Thyroid gland (tissue), 4 donors: ENCODE measurements at regions not wholly inside any gene's neighbourhood (a gene's known extent, or its start where the extent isn't known, plus 50 kb on each side); places are given as distances from the start of the nearest gene placed in this dataset.
"Not testable (repeated sequence)": the region's sequence is repeated elsewhere in the genome, so short reads cannot be mapped to it uniquely, and the experiment has no call there.

Experiments used
- DNase-seq, 2 donors: peaks; one replicate each; pipeline ENCODE4 v3.0.0-alpha.2; 2019
- H3K27ac ChIP-seq, 3 donors: fragments of 200-600 bp; sonication (generic); 1 replicate in 2 of 3; 2 replicates in 1 of 3; pipeline ENCODE4 v1.5.1; 2016 to 2019; ENCODE audit warnings: mild to moderate bottlenecking in 1 of 3, moderate library complexity in 1 of 3
- H3K27me3 ChIP-seq: fragments of 200-600 bp; sonication (generic); one replicate; pipeline ENCODE4 v1.5.1; 2019
- H3K36me3 ChIP-seq, 2 donors: fragments of 200-600 bp; sonication (generic); one replicate each; pipeline ENCODE4 v1.5.1; 2016 to 2019
- H3K4me1 ChIP-seq, 2 donors: fragments of 200-600 bp; sonication (generic); one replicate each; pipeline ENCODE4 v1.5.1; 2017 to 2019
- H3K4me3 ChIP-seq, 3 donors: fragments of 200-600 bp; sonication (generic); replicated peaks in 1 of 3; 1 replicate in 2 of 3; 2 replicates in 1 of 3; pipeline ENCODE4 v1.5.1; 2016; ENCODE audit warnings: mild to moderate bottlenecking in 1 of 3
- H3K9me3 ChIP-seq: fragments of 200-600 bp; sonication (generic); one replicate; pipeline ENCODE4 v1.5.1; 2017
- CTCF ChIP-seq, 6 experiments: fragments of 200-600 bp in 3 of 6; fragments of 450-650 bp in 3 of 6; sonication (generic) in 3 of 6; IDR thresholded peaks; one replicate each; pipeline ENCODE4 v1.5.1; 2016 to 2019; ENCODE audit warnings: antibody characterized with exemption in 6 of 6, mild to moderate bottlenecking in 2 of 6, inconsistent platforms in 1 of 6, moderate library complexity in 1 of 6
- POLR2A ChIP-seq, 2 donors: fragments of 450-650 bp; IDR thresholded peaks; one replicate each; pipeline ENCODE4 v1.6.1; 2017; ENCODE audit warnings: antibody characterized with exemption in 2 of 2, mild to moderate bottlenecking in 2 of 2, moderate library complexity in 1 of 2
- WGBS, 2 donors: methylation state at CpG; one replicate each; pipeline ENCODE4 v1.1.5; 2017; 5-methylcytosine and 5-hydroxymethylcytosine counted together
- intact Hi-C: fragments of 100-400 bp; cut with DNase I; formaldehyde crosslinking; loops from one replicate; pipeline ENCODE4 v1.15.1; 2023

GRCh38 chr1:79704067-79704466 lies 697.5 kb upstream of the ADGRL4 start:
- Histone ChIP-seq H3K27ac (no peak overlapping the region), H3K27me3 (no peaks in the 10 kb centered on the region), H3K4me3 (no peak overlapping the region), H3K4me1 (no peaks in the 10 kb centered on the region), H3K9me3 (no peaks in the 10 kb centered on the region), H3K36me3 (no peaks in the 10 kb centered on the region)
- TF ChIP-seq CTCF (IDR thresholded peaks at IDR 0.05), result no peak
- 89 to 100% methylated on average over 1 of the region's 1 CpG for WGBS, 2 donors
- DNase-seq, result no peak
- intact Hi-C loops, result no loop called here

GRCh38 chr1:79702336-79702999 lies 695.9 kb upstream of the ADGRL4 start:
- 26 to 29% methylated on average over 4 of the region's 4 CpGs for WGBS, 2 donors
- H3K27ac ChIP-seq, H3K4me1 ChIP-seq, H3K27me3 ChIP-seq, DNase-seq, H3K4me3 ChIP-seq, H3K36me3 ChIP-seq, intact Hi-C loops, H3K9me3 ChIP-seq: not testable (repeated sequence)

GRCh38 chr1:79695138-79695537 lies 688.6 kb upstream of the ADGRL4 start:
- DNase-seq, result no peak
- TF ChIP-seq CTCF (IDR thresholded peaks at IDR 0.05) (no peak), POLR2A (IDR thresholded peaks at IDR 0.05) (no peak)
- H3K9me3 ChIP-seq, result no peaks in the 10 kb centered on the region
- H3K4me3 ChIP-seq, result no peak overlapping the region
- no peaks in the 10 kb centered on the region for H3K4me1 ChIP-seq
- H3K27me3 ChIP-seq, result no peaks in the 10 kb centered on the region
- intact Hi-C loops, result no loop called here
- H3K27ac ChIP-seq, result no peak overlapping the region
- H3K36me3 ChIP-seq, result no peaks in the 10 kb centered on the region

- TF ChIP-seq POLR2A (IDR thresholded peaks at IDR 0.05), result no peak
- no peak for TF ChIP-seq CTCF (IDR thresholded peaks at IDR 0.05)
- H3K4me1 ChIP-seq, result no peaks in the 10 kb centered on the region
- WGBS, 2 donors, result 44 to 55% methylated on average over 1 of the region's 1 CpG
- H3K9me3 ChIP-seq, result no peaks in the 10 kb centered on the region
- no peak overlapping the region for H3K27ac ChIP-seq
- intact Hi-C loops, result no loop called here
- no peaks in the 10 kb centered on the region for H3K27me3 ChIP-seq
- no peaks in the 10 kb centered on the region for H3K36me3 ChIP-seq
- no peak overlapping the region for H3K4me3 ChIP-seq
- DNase-seq, result no peak
Measured at GRCh38 chr1:79694241-79694640, 687.7 kb upstream of the ADGRL4 start.

GRCh38 chr1:79693441-79694114 lies 687.0 kb upstream of the ADGRL4 start:
- H3K4me1 ChIP-seq, result no peaks in the 10 kb centered on the region
- DNase-seq, result no peak
- H3K27me3 ChIP-seq, result no peaks in the 10 kb centered on the region
- intact Hi-C loops, result no loop called here
- TF ChIP-seq CTCF (IDR thresholded peaks at IDR 0.05) (no peak), POLR2A (IDR thresholded peaks at IDR 0.05) (no peak)
- WGBS, 2 donors, result 47 to 54% methylated on average over 2 of the region's 2 CpGs
- H3K36me3 ChIP-seq, result no peaks in the 10 kb centered on the region
- no peaks in the 10 kb centered on the region for H3K9me3 ChIP-seq
- no peak overlapping the region for H3K4me3 ChIP-seq
- H3K27ac ChIP-seq, result no peak overlapping the region
